ENCODE measurements at regions not wholly inside any gene's neighbourhood (a gene's known extent, or its start where the extent isn't known, plus 50 kb on each side); places are given as distances from the start of the nearest gene placed in this dataset.

GRCh38 chrX:107560041-107560440 is 68.3 kb upstream of the PRPS1 start:
- CTCF ChIA-PET (ENCODE audit: low intra/inter-chr PET ratio, low total read pairs): no interaction called here
- in situ Hi-C loops (cut with HindIII; ENCODE audit: extremely low pct_ligation_motif_present, low pct_unique_long_range_greater_than_20kb): no loop called here
- Histone ChIP-seq H3K27ac (ENCODE audit: extremely low read length, insufficient read depth, low read length) (no peak overlapping the region), H3K4me2 (ENCODE audit: low read depth, low read length) (no peak overlapping the region), H2AFZ (ENCODE audit: low read length) (no peak overlapping the region), H3K4me1 (ENCODE audit: insufficient read depth, low read length) (no peaks in the 10 kb centered on the region), H3K79me2 (ENCODE audit: insufficient read depth, low read length) (no peaks in the 10 kb centered on the region), H3K4me3 (replicated peaks in 1 of 3; ENCODE audit: insufficient read depth in 1 of 3, low read depth in 2 of 3, low read length in 3 of 3) (no peak overlapping the region), H3K27me3 (ENCODE audit: control insufficient read depth in 1 of 2, insufficient read depth in 2 of 2, low read length in 2 of 2) (no peaks in the 10 kb centered on the region), H4K20me1 (ENCODE audit: insufficient read depth, low read length) (no peaks in the 10 kb centered on the region), H3K9ac (ENCODE audit: insufficient read depth, low read depth, low read length) (no peak overlapping the region), H3K36me3 (replicated peaks in 1 of 2; ENCODE audit: control insufficient read depth in 1 of 2, insufficient read depth in 2 of 2, low read length in 2 of 2) (no peaks in the 10 kb centered on the region), H3K9me3 (ENCODE audit: low read length) (no peaks in the 10 kb centered on the region)
- 43% methylated on average over 10 of the region's 10 CpGs for WGBS (ENCODE audit: low lambda C conversion rate)
- FAIRE-seq (no peak), ATAC-seq (no peak), DNase-seq (ENCODE audit: low spot score) (no peak)
- TF ChIP-seq GZF1 (CRISPR knock-in tag; IDR thresholded peaks at IDR 0.05): no peak
- no peak for TF ChIP-seq ZNF512 (CRISPR knock-in tag; IDR thresholded peaks at IDR 0.05)
- no peak for TF ChIP-seq TCF7L2 (IDR thresholded peaks at IDR 0.05; ENCODE audit: low read depth, low read length)
- TF ChIP-seq ZSCAN9 (CRISPR knock-in tag; IDR thresholded peaks at IDR 0.05; ENCODE audit: borderline replicate concordance): no peak
- TF ChIP-seq RFXAP (CRISPR knock-in tag; IDR thresholded peaks at IDR 0.05; ENCODE audit: borderline replicate concordance): no peak
- no peak for TF ChIP-seq ZNF691 (CRISPR knock-in tag; IDR thresholded peaks at IDR 0.05; ENCODE audit: borderline replicate concordance, low read depth)
- TF ChIP-seq MEIS2 (CRISPR knock-in tag; IDR thresholded peaks at IDR 0.05): no peak
- TF ChIP-seq MAX (IDR thresholded peaks at IDR 0.05): no peak
- TF ChIP-seq RAD51 (IDR thresholded peaks at IDR 0.05; ENCODE audit: borderline replicate concordance): no peak
- TF ChIP-seq CHCHD3 (CRISPR knock-in tag; IDR thresholded peaks at IDR 0.05): no peak
- no peak for TF ChIP-seq ZNF556 (CRISPR knock-in tag; IDR thresholded peaks at IDR 0.05; ENCODE audit: borderline replicate concordance)
- no peak for TF ChIP-seq RXRA (CRISPR knock-in tag; IDR thresholded peaks at IDR 0.05)
- no peak for TF ChIP-seq NFAT5 (CRISPR knock-in tag; IDR thresholded peaks at IDR 0.05)
- POLR2A ChIA-PET: no interaction called here
- no TSS peak for BruUV-seq (replicated peaks)
- intact Hi-C loops (cut with micrococcal nuclease; ENCODE audit: unreplicated experiment): no loop called here

Measured in HepG2 (cell line).